ENCODE measurements at regions not wholly inside any gene's neighbourhood (a gene's known extent, or its start where the extent isn't known, plus 50 kb on each side); places are given as distances from the start of the nearest gene placed in this dataset.
A peak's percentile ranks its signal among the peaks of the same experiment; 100 is the strongest.

- Mint-ChIP-seq H3K4me1 (ENCODE audit: low read depth, unreplicated experiment) (peaks cover 62% of the 10 kb centered on the region), H3K27ac (ENCODE audit: unreplicated experiment) (peak overlapping the region; percentile 81), H3K36me3 (ENCODE audit: unreplicated experiment) (no peaks in the 10 kb centered on the region), H3K9me3 (ENCODE audit: unreplicated experiment) (peaks cover 13% of the 10 kb centered on the region), H3K27me3 (ENCODE audit: unreplicated experiment) (peaks cover 2% of the 10 kb centered on the region), H3K4me3 (ENCODE audit: unreplicated experiment) (peak overlapping the region; percentile 53)
- no peak for DNase-seq
- no peak for TF ChIP-seq CTCF (IDR thresholded peaks at IDR 0.05; ENCODE audit: partially characterized antibody, unreplicated experiment)
These were observed 354.8 kb downstream of the ENC1 start for GRCh38 chr5:74285675-74286280.

- no peak for TF ChIP-seq CTCF (IDR thresholded peaks at IDR 0.05; ENCODE audit: partially characterized antibody, unreplicated experiment)
- H3K27me3 Mint-ChIP-seq (ENCODE audit: unreplicated experiment), result peaks cover 5% of the 10 kb centered on the region
- peaks cover 61% of the 10 kb centered on the region for H3K4me1 Mint-ChIP-seq (ENCODE audit: low read depth, unreplicated experiment)
- DNase-seq, result no peak
- no peak overlapping the region for H3K27ac Mint-ChIP-seq (ENCODE audit: unreplicated experiment)
- H3K4me3 Mint-ChIP-seq (ENCODE audit: unreplicated experiment), result no peak overlapping the region
- H3K9me3 Mint-ChIP-seq (ENCODE audit: unreplicated experiment), result peaks cover 11% of the 10 kb centered on the region
- H3K36me3 Mint-ChIP-seq (ENCODE audit: unreplicated experiment), result no peaks in the 10 kb centered on the region
These were observed 358.0 kb downstream of the ENC1 start for GRCh38 chr5:74282490-74282889.

- Mint-ChIP-seq H3K4me1 (ENCODE audit: low read depth, unreplicated experiment) (peaks cover 70% of the 10 kb centered on the region), H3K27ac (ENCODE audit: unreplicated experiment) (peak overlapping the region; percentile 88), H3K27me3 (ENCODE audit: unreplicated experiment) (peaks cover 12% of the 10 kb centered on the region), H3K9me3 (ENCODE audit: unreplicated experiment) (peaks cover 13% of the 10 kb centered on the region), H3K36me3 (ENCODE audit: unreplicated experiment) (no peaks in the 10 kb centered on the region), H3K4me3 (ENCODE audit: unreplicated experiment) (peak overlapping the region; percentile 48)
- peak; percentile 80 for DNase-seq
- no peak for TF ChIP-seq CTCF (IDR thresholded peaks at IDR 0.05; ENCODE audit: partially characterized antibody, unreplicated experiment)
These were observed 359.4 kb downstream of the ENC1 start for GRCh38 chr5:74281166-74281565.

GRCh38 chr5:74280306-74280705 is 360.2 kb downstream of the ENC1 start:
- peaks cover 12% of the 10 kb centered on the region for H3K27me3 Mint-ChIP-seq (ENCODE audit: unreplicated experiment)
- peak overlapping the region; percentile 25 for H3K27ac Mint-ChIP-seq (ENCODE audit: unreplicated experiment)
- H3K4me1 Mint-ChIP-seq (ENCODE audit: low read depth, unreplicated experiment), result peaks cover 70% of the 10 kb centered on the region
- peaks cover 14% of the 10 kb centered on the region for H3K9me3 Mint-ChIP-seq (ENCODE audit: unreplicated experiment)
- DNase-seq, result no peak
- H3K36me3 Mint-ChIP-seq (ENCODE audit: unreplicated experiment), result no peaks in the 10 kb centered on the region
- no peak overlapping the region for H3K4me3 Mint-ChIP-seq (ENCODE audit: unreplicated experiment)
- no peak for TF ChIP-seq CTCF (IDR thresholded peaks at IDR 0.05; ENCODE audit: partially characterized antibody, unreplicated experiment)

- TF ChIP-seq CTCF (IDR thresholded peaks at IDR 0.05; ENCODE audit: partially characterized antibody, unreplicated experiment), result no peak
- Mint-ChIP-seq H3K4me3 (ENCODE audit: unreplicated experiment) (peak overlapping the region; percentile 31), H3K36me3 (ENCODE audit: unreplicated experiment) (no peaks in the 10 kb centered on the region), H3K27me3 (ENCODE audit: unreplicated experiment) (peaks cover 10% of the 10 kb centered on the region), H3K27ac (ENCODE audit: unreplicated experiment) (no peak overlapping the region), H3K4me1 (ENCODE audit: low read depth, unreplicated experiment) (peaks cover 60% of the 10 kb centered on the region), H3K9me3 (ENCODE audit: unreplicated experiment) (peaks cover 14% of the 10 kb centered on the region)
- no peak for DNase-seq
These were observed 361.3 kb downstream of the ENC1 start for GRCh38 chr5:74279244-74279643.
